OCI-LY3 (cell line): ENCODE measurements at regions not wholly inside any gene's neighbourhood (a gene's known extent, or its start where the extent isn't known, plus 50 kb on each side); places are given as distances from the start of the nearest gene placed in this dataset.

Source experiments
- CTCF ChIP-seq: fragments of 200-600, 300-600 bp; sonication (generic); IDR thresholded peaks from 2 replicates; pipeline ENCODE4 v1.5.1; 2014; ENCODE audit warnings: antibody characterized with exemption, low read length, low read depth
- EZH2phosphoT487 ChIP-seq: fragments of 200-600 bp; shearing (Covaris generic); IDR thresholded peaks from 2 replicates; pipeline ENCODE4 v1.6.1; 2018; ENCODE audit warnings: antibody characterized with exemption, mixed run types, low read depth

DNA sequence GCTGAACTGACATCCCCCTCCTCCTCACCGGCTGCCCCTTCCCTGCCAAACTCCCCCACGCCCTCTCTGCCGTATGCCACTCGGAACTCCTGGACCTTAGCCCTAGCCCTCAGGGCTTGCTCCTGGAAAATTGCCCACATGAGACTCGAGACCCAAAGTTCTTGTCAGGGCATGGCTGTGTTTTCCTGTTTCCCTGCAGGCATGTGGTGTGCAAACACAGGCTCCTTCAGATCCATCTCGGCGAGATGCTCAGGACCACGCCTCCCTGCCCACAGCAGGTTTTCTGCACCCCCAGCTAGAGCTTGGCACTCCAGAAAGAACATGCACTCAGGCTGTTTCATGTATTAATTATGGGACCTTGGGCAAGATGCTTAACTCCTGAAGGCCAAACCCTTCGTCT is 1480.4 kb downstream of the BRD1 start:
- TF ChIP-seq CTCF (no peak), EZH2phosphoT487 (no peak)
